H1 (cell line): ENCODE measurements at regions not wholly inside any gene's neighbourhood (a gene's known extent, or its start where the extent isn't known, plus 50 kb on each side); places are given as distances from the start of the nearest gene placed in this dataset.

Source experiments
- CTCF ChIA-PET: fragments of 300-600 bp; sonication (Branson Sonifier 250); formaldehyde crosslinking; loops from one replicate; lab custom pipeline; 2021; ENCODE audit not compliant: partially characterized antibody; lab: Charles Lee
- POLR2A ChIA-PET: fragments of 300-600 bp; sonication (Branson Sonifier 250); formaldehyde crosslinking; loops from one replicate; lab custom pipeline; 2021; ENCODE audit warnings: inconsistent platforms; ENCODE audit not compliant: partially characterized antibody; lab: Charles Lee
- DNase-seq, 2 experiments: peaks; one replicate each; pipeline versions ENCODE4 v3.0.0 to v3.0.0-alpha.2; 2010 to 2022; ENCODE audit warnings: low spot score in 2 of 2, low read depth in 1 of 2, mixed read lengths in 1 of 2
- FAIRE-seq: peaks from 2 replicates; lab custom pipeline; 2011; peaks lifted over from hg19 to GRCh38; lab: Jason Lieb, UNC
- H2AFZ ChIP-seq: 2 replicates; pipeline ENCODE4 v1.8.1; 2012; ENCODE audit warnings: low read length, inconsistent platforms
- H2AK5ac ChIP-seq: 2 replicates; pipeline ENCODE4 v1.6.1; 2013; ENCODE audit warnings: low read depth, low read length
- H2BK120ac ChIP-seq: replicated peaks from 2 replicates; pipeline ENCODE3; 2013; ENCODE audit warnings: low read depth, low read length, inconsistent platforms
- H2BK12ac ChIP-seq: 2 replicates; pipeline ENCODE4 v1.6.1; 2013; ENCODE audit warnings: low read depth, low read length
- H2BK15ac ChIP-seq: 2 replicates; pipeline ENCODE4 v1.6.1; 2013; ENCODE audit warnings: low read length
- H2BK20ac ChIP-seq: 2 replicates; pipeline ENCODE4 v1.6.1; 2013; ENCODE audit warnings: low read length
- H2BK5ac ChIP-seq: 2 replicates; pipeline ENCODE4 v1.6.1; 2013; ENCODE audit warnings: low read depth, low read length
- H3K14ac ChIP-seq: 2 replicates; pipeline ENCODE4 v1.6.1; 2013; ENCODE audit warnings: inconsistent platforms; ENCODE audit not compliant: insufficient read length
- H3K18ac ChIP-seq: 2 replicates; pipeline ENCODE4 v1.6.1; 2013; ENCODE audit warnings: low read length; ENCODE audit errors: extremely low read depth
- H3K23ac ChIP-seq: 2 replicates; pipeline ENCODE4 v1.6.1; 2013; ENCODE audit warnings: inconsistent platforms; ENCODE audit not compliant: insufficient read length
- H3K23me2 ChIP-seq: 2 replicates; pipeline ENCODE4 v1.6.1; 2013; ENCODE audit warnings: low read depth, low read length
- H3K27ac ChIP-seq: 2 replicates; pipeline ENCODE4 v1.6.1; 2011; ENCODE audit warnings: low read depth, low read length, inconsistent platforms
- H3K27me3 ChIP-seq, 4 experiments: replicated peaks in 1 of 4; 1 replicate in 1 of 4; 2 replicates in 3 of 4; pipeline versions ENCODE4 v1.6.1 to v1.8.1; 2011 to 2013; ENCODE audit warnings: low read length in 3 of 4, mild to moderate bottlenecking in 3 of 4, inconsistent platforms in 2 of 4, mixed read lengths in 2 of 4, moderate library complexity in 1 of 4; ENCODE audit not compliant: control insufficient read depth in 3 of 4, insufficient read depth in 3 of 4; ENCODE audit errors: extremely low read depth in 1 of 4
- H3K36me3 ChIP-seq, 4 experiments: 2 replicates each; pipeline versions ENCODE4 v1.6.1 to v1.8.1; 2011 to 2013; ENCODE audit warnings: mild to moderate bottlenecking in 4 of 4, low read length in 3 of 4, moderate library complexity in 2 of 4, control low read depth in 1 of 4, inconsistent platforms in 1 of 4; ENCODE audit not compliant: insufficient read depth in 4 of 4, control insufficient read depth in 2 of 4
- H3K4ac ChIP-seq: replicated peaks from 2 replicates; pipeline ENCODE3; 2013; ENCODE audit warnings: low read length, low read depth, mixed read lengths, inconsistent platforms; ENCODE audit not compliant: insufficient read length
- H3K4me1 ChIP-seq, 4 experiments: replicated peaks in 1 of 4; 1 replicate in 1 of 4; 2 replicates in 3 of 4; pipeline versions ENCODE4 v1.6.1 to v1.8.1; 2011 to 2013; ENCODE audit warnings: low read length in 3 of 4, inconsistent platforms in 2 of 4, mixed read lengths in 1 of 4; ENCODE audit not compliant: insufficient read depth in 4 of 4, control insufficient read depth in 3 of 4
- H3K4me2 ChIP-seq, 2 experiments: 2 replicates each; pipeline versions ENCODE4 v1.6.1 to v1.8.1; 2011 to 2013; ENCODE audit warnings: low read depth in 2 of 2, low read length in 2 of 2, control low read depth in 1 of 2, inconsistent platforms in 1 of 2, mild to moderate bottlenecking in 1 of 2; ENCODE audit not compliant: insufficient read depth in 1 of 2
- H3K4me3 ChIP-seq, 4 experiments: fragments of 200-600, 300-600 bp in 1 of 4; sonication (generic), shearing (Covaris generic), sonication (Bioruptor Twin) in 1 of 4; 2 replicates each; pipeline versions ENCODE4 v1.5.1 to v1.8.1; 2011 to 2016; ENCODE audit warnings: low read length in 4 of 4, low read depth in 3 of 4, control low read depth in 2 of 4, inconsistent platforms in 2 of 4, mild to moderate bottlenecking in 2 of 4, mixed read lengths in 1 of 4, moderate library complexity in 1 of 4; ENCODE audit not compliant: insufficient read depth in 2 of 4; ENCODE audit errors: extremely low read depth in 1 of 4
- H3K56ac ChIP-seq: replicated peaks from 2 replicates; pipeline ENCODE3; 2013; ENCODE audit warnings: low read depth, mild to moderate bottlenecking, mixed read lengths, low read length, inconsistent platforms; ENCODE audit not compliant: insufficient read length
- H3K79me1 ChIP-seq: 2 replicates; pipeline ENCODE4 v1.6.1; 2013; ENCODE audit warnings: low read depth, low read length, control low read depth
- H3K79me2 ChIP-seq, 2 experiments: 2 replicates each; pipeline versions ENCODE4 v1.6.1 to v1.8.1; 2012 to 2013; ENCODE audit warnings: low read length in 2 of 2, mild to moderate bottlenecking in 2 of 2, inconsistent platforms in 1 of 2; ENCODE audit not compliant: insufficient read depth in 2 of 2, control insufficient read depth in 1 of 2
- H3K9ac ChIP-seq, 4 experiments: replicated peaks in 1 of 4; 1 replicate in 1 of 4; 2 replicates in 3 of 4; pipeline versions ENCODE4 v1.6.1 to v1.8.1; 2011 to 2013; ENCODE audit warnings: low read depth in 3 of 4, low read length in 3 of 4, control low read depth in 2 of 4, mild to moderate bottlenecking in 2 of 4, moderate library complexity in 2 of 4, inconsistent platforms in 1 of 4; ENCODE audit errors: extremely low read depth in 1 of 4
- H3K9me3 ChIP-seq, 2 experiments: 2 replicates each; pipeline versions ENCODE4 v1.6.1 to v1.8.1; 2012 to 2013; ENCODE audit warnings: mild to moderate bottlenecking in 2 of 2, moderate library complexity in 2 of 2, control low read depth in 1 of 2, inconsistent platforms in 1 of 2, low read depth in 1 of 2, low read length in 1 of 2, mixed read lengths in 1 of 2; ENCODE audit not compliant: insufficient read depth in 2 of 2
- H4K20me1 ChIP-seq, 2 experiments: replicated peaks in 1 of 2; 2 replicates each; pipeline versions ENCODE3 to v1.8.1; 2011 to 2013; ENCODE audit warnings: inconsistent platforms in 2 of 2, low read length in 2 of 2, mild to moderate bottlenecking in 1 of 2; ENCODE audit not compliant: insufficient read depth in 2 of 2, control insufficient read depth in 1 of 2
- H4K5ac ChIP-seq: 2 replicates; pipeline ENCODE4 v1.6.1; 2013; ENCODE audit warnings: low read length, low read depth, mixed read lengths, inconsistent platforms; ENCODE audit not compliant: insufficient read length
- H4K8ac ChIP-seq: 2 replicates; pipeline ENCODE4 v1.8.0; 2013; ENCODE audit warnings: mild to moderate bottlenecking, moderate library complexity, low read length, inconsistent platforms; ENCODE audit not compliant: insufficient read depth; ENCODE audit errors: extremely low read depth
- H4K91ac ChIP-seq: replicated peaks from 2 replicates; pipeline ENCODE3; 2013; ENCODE audit warnings: low read length, mixed read lengths, inconsistent platforms; ENCODE audit not compliant: insufficient read length
- CREB1 ChIP-seq: IDR thresholded peaks from 2 replicates; pipeline ENCODE4 v1.6.1; 2012; ENCODE audit warnings: inconsistent platforms
- HDAC6 ChIP-seq: IDR thresholded peaks from one replicate; pipeline ENCODE4 v1.7.1; 2012; ENCODE audit warnings: low read depth, mild to moderate bottlenecking, inconsistent platforms, low read length, moderate library complexity
- TCF12 ChIP-seq: IDR thresholded peaks from 2 replicates; pipeline ENCODE4 v1.6.1; 2011; ENCODE audit warnings: low read depth, mild to moderate bottlenecking, low read length
- WGBS, 2 experiments: shearing (Covaris generic) in 1 of 2; methylation state at CpG; one replicate each; pipeline versions ENCODE4 v1.1.6 to v1.1.7; 2013 to 2015; ENCODE audit warnings: low lambda C conversion rate in 2 of 2, mixed read lengths in 2 of 2, inconsistent platforms in 1 of 2, low coverage in 1 of 2, missing lambda C conversion rate in 1 of 2; ENCODE audit not compliant: insufficient replicate concordance in 2 of 2, insufficient coverage in 1 of 2, insufficient read length in 1 of 2; ENCODE audit errors: extremely low coverage in 1 of 2, missing lambda C conversion rate in 1 of 2; 5-methylcytosine and 5-hydroxymethylcytosine counted together

- Histone ChIP-seq H3K27ac (no peak overlapping the region), H3K9me3 (no peaks in the 10 kb centered on the region), H2BK20ac (no peak overlapping the region), H4K8ac (no peak overlapping the region), H2BK15ac (no peak overlapping the region), H4K5ac (no peak overlapping the region), H3K56ac (no peak overlapping the region), H3K4ac (no peak overlapping the region), H3K4me2 (no peak overlapping the region), H3K23ac (no peak overlapping the region), H3K79me1 (no peaks in the 10 kb centered on the region), H3K27me3 (no peaks in the 10 kb centered on the region; a peak in 2 of 7 replicates), H2AK5ac (no peak overlapping the region), H3K23me2 (no peaks in the 10 kb centered on the region), H3K9ac (no peak overlapping the region), H2BK120ac (no peak overlapping the region), H2BK5ac (no peak overlapping the region), H2BK12ac (no peak overlapping the region), H3K79me2 (no peaks in the 10 kb centered on the region), H3K18ac (no peak overlapping the region), H2AFZ (no peak overlapping the region), H3K14ac (no peak overlapping the region), H3K4me3 (no peak overlapping the region), H3K4me1 (no peaks in the 10 kb centered on the region), H4K91ac (no peak overlapping the region), H4K20me1 (no peaks in the 10 kb centered on the region), H3K36me3 (no peaks in the 10 kb centered on the region)
- no peak for DNase-seq
- 92% methylated on average over 4 of the region's 4 CpGs; no CpG with 5 or more reads in 1 of the 2 experiments for WGBS, 2 experiments
- CTCF ChIA-PET, result interaction anchor here (2.4 to 6.6 kb wide), 2 partner anchors 19 to 24 kb away, joined by 8 to 22 read pairs; no protein-coding TSS in a partner anchor
- FAIRE-seq, result no peak
- POLR2A ChIA-PET, result no interaction called here
- TF ChIP-seq CREB1 (no peak), TCF12 (no peak), HDAC6 (no peak)
Observed at GRCh38 chr22:34129691-34130486, 209.6 kb upstream of the LARGE1 start.
